NCI-H82 treated with DMSO at 0.1 percent for 48 hours (cell line): ENCODE measurements at regions not wholly inside any gene's neighbourhood (a gene's known extent, or its start where the extent isn't known, plus 50 kb on each side); places are given as distances from the start of the nearest gene placed in this dataset.
A peak's percentile ranks its signal among the peaks of the same experiment; 100 is the strongest.

Experiments used
- DNase-seq: peaks from one replicate; lab custom pipeline; 2025; ENCODE audit not compliant: unreplicated experiment; lab: John Stamatoyannopoulos, UW

GRCh38 chr18:40692871-40693270 lies 1262.2 kb upstream of the PIK3C3 start:
- no peak for DNase-seq

GRCh38 chr18:40690062-40690461 lies 1265.0 kb upstream of the PIK3C3 start:
- no peak for DNase-seq

GRCh38 chr18:40687399-40687798 lies 1267.6 kb upstream of the PIK3C3 start:
- no peak for DNase-seq

GRCh38 chr18:40686836-40687235 lies 1268.2 kb upstream of the PIK3C3 start:
- no peak for DNase-seq

GRCh38 chr18:40685219-40685618 lies 1269.8 kb upstream of the PIK3C3 start:
- no peak for DNase-seq

- DNase-seq, result no peak
Measured at GRCh38 chr18:40678318-40678717, 1276.7 kb upstream of the PIK3C3 start.

DNA sequence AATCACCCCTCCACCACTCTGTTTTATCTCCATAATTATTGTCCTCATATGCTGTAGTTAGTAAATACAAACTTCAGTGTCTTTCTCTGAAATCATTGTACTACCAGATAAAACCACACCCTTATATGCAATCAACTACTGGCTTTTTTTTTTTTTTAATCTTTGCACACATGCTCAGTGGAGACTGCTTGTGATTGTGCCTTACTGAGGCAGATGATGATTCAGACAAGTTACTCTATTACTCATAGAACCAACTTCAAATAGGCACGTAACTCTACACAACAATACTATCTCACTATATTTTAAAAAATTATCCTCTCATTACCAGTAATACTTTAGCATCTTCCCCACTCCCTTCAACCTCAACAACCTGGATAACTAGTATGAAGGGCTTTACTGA lies 1278.4 kb upstream of the PIK3C3 start:
- DNase-seq, result no peak

DNA sequence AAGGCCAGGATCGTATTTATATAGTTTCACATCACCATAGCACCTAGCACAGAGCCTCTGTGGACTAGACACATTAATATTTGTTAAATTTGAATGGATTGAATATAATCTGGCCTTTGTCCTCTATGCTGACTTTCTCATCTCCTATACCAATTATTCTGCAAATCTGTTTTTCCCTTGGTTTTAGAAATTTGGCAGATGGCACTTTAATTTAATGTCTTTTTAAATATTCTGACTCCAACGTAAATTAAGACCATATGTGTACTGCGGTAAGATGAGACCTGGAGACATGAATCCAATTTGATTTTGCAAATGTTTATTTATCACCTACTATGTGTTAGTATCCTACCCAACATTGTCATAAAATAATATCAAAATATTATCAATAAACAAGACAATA lies 1281.9 kb upstream of the PIK3C3 start:
- no peak for DNase-seq

DNA sequence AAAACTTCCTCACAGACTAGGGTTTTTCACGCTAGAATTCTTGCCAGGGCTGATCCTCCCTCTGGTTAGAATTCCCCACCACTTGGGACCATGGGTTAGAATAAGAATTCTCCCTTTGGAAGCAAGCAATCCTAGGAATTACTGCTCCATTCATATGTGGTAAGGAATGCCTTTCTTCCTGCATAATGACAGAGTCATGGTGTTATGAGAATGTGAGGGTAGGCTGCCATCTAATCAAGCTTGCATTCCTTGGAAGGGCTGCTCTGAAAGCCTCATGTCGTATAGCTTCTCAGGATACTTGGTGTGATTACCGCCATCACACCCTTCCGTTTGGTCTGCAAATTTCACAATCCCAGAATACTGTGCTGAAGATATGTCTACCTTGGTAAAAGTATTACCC lies 1282.4 kb upstream of the PIK3C3 start:
- DNase-seq, result no peak

GRCh38 chr18:40670668-40671375 lies 1284.2 kb upstream of the PIK3C3 start:
- DNase-seq, result no peak

DNA sequence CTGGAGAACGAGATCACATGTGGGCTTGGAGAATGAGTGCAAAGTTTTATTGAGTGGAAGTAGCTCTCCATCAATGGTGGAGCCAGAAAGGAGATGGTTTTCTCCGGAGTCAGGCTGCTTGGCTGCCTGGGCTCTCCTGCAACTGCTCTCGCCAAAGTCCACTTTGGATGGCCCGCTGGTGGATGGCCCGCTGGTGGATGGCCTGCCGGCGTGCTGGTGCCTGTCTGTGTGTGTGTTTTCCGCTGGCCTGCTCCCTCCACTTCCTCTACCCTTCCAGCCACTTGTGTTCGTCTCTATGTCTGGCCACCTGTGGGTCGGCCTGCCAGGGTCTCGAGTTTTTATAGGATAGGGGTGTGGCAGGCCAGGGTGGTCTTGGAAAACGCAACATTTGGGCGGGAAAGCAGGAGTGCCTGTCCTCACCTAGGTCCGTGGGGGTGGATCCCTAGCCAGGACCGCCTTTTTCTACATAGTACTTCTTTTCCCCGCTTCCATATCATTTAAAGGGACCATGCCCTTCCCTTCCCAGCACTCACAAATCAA lies 1292.1 kb upstream of the PIK3C3 start:
- DNase-seq, result no peak

DNA sequence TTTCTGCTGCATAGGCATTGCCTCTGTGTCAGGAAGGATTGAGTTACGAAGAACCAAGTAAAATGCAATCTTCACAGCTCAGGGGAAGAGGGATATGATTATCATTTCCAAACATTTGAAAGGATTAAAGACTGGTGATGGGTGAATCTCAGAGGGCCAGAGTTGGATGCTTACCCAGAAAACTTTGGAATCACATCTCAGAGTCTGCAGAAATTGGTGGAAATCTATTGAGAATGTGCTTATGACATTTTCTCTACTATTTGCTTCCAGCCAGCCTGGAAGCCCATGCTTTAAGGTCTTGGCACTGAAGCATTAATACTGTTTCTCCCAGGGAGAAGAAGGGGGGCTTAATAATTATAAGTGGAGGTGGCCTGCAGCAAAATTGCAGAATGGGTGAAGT lies 1301.4 kb upstream of the PIK3C3 start:
- no peak for DNase-seq

DNA sequence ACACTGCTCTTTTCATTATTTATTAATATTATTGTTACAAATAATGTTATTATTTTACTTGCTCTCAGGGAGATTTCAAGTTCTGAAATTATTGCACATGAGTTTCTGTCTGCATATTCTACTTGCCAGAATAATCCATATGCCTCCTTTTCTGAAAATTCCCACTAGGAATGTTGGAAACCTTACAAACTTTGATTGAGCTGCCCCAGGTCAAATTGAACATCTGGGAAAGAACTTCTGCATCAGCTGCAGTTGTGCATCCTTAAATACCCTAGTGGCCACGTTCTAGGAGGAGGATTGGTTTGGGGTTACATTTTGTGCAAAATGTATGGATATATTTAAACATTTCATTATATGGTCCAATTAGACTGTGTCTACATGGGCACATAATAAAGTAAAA lies 1302.7 kb upstream of the PIK3C3 start:
- no peak for DNase-seq

DNA sequence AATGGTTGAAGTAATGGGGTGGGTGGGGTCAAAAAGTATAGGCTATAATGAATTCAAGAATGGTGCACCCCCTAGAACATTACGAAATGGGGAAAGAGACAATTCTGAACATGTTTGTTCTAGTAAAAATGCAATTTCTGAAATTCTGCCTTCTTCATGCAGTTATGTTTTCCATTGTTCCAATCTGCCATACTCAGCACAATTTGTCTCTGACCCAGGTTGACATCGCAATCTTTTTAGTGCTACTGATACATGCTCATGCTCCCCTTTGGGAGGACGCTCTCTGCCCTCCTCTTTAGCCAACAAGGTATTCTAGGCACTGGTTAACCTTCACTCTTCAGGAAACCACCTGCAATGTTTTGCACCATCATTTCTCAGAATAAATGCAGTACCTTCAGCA lies 1303.9 kb upstream of the PIK3C3 start:
- no peak for DNase-seq

GRCh38 chr18:40642692-40643229 lies 1312.3 kb upstream of the PIK3C3 start:
- peak; percentile 1 for DNase-seq

- DNase-seq, result no peak
Measured at GRCh38 chr18:40631319-40631718, 1323.7 kb upstream of the PIK3C3 start.

DNA sequence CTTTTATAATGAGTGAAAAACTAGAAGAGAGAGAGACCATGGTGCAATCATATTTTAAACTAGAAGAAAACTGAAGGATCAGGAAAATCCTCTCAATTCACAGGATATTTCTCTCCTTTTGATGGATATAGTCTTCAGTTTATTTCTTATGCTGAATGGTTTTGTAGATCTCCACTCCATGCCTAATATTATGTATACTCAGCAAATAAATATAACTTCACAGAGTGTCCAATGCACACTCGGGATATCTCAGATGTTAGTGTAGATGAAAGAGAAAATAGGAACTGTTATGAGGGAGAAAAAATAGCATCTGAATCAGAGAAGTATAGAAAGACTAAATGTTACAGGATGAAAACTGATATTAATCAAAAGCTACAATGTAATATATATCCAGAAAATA lies 1324.5 kb upstream of the PIK3C3 start:
- DNase-seq, result no peak

- no peak for DNase-seq
Measured at GRCh38 chr18:40624959-40625358, 1330.1 kb upstream of the PIK3C3 start.

GRCh38 chr18:40613721-40614120 lies 1341.3 kb upstream of the PIK3C3 start:
- no peak for DNase-seq

- DNase-seq, result no peak
Measured at GRCh38 chr18:40612356-40612755, 1342.7 kb upstream of the PIK3C3 start.

GRCh38 chr18:40608226-40608625 lies 1346.8 kb upstream of the PIK3C3 start:
- no peak for DNase-seq

DNA sequence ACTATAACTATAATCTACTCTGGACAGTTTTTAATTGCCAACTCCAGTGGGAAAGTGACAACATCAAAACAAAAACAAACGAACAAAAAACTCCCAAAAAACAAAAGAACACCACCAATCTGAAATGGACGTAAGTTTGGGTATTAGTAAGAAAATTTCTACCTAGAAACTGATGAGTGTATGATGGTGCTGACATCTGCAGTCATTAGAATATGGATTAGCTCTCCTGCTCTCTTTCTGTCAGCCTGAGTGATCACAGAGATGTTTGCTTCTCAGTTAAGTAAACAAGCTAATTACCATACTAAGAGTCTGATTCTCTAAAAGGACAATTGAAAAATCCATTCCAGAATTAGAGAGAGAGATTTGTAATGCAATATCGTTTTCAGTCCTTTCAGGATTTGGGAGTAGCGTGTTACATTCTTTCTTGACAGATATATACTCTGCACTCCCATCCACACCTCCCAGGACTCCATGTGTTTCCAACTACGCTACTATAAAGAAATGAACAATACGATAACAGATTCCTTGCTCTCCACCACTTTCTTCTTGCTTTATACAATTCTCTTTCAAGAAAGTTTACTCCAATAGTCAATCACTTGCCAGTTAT lies 1347.4 kb upstream of the PIK3C3 start:
- DNase-seq, result no peak
